ENCODE measurements at regions not wholly inside any gene's neighbourhood (a gene's known extent, or its start where the extent isn't known, plus 50 kb on each side); places are given as distances from the start of the nearest gene placed in this dataset.
A peak's percentile ranks its signal among the peaks of the same experiment; 100 is the strongest.

DNA sequence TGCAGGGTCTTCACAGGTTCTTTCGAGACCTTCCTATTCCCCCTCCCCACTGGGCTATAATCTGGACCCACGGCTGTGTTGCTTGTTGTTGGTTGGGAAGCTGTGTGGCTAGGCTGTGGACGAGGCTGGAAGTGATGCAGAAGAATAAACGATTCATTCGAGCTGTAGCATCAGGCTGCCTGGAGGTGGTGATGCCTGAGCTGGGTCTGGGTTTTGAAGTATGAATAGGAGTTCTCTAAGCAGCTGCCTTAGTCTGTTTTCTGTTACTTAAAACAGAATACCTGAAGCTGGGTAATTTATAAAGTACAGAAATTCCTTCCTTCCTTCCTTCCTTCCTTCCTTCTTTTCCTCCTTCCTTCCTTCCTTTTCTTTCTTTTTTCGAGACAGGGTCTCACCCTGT, 126.5 kb upstream of the ZEB1 start:
- ATAC-seq, result no peak
- no peak for DNase-seq
- intact Hi-C loops (cut with DNase I), result no loop called here
- WGBS, 4 donors, result 88 to 94% (median 93%) methylated on average over 6 of the region's 6 CpGs
- no peak overlapping the region for H3K4me3 ChIP-seq
- H3K4me1 ChIP-seq, result peaks cover 0 to under 1% (median 0%) of the 10 kb centered on the region in 12 donors
- H3K27me3 ChIP-seq, result no peaks in the 10 kb centered on the region
- TF ChIP-seq, protein P1, sequence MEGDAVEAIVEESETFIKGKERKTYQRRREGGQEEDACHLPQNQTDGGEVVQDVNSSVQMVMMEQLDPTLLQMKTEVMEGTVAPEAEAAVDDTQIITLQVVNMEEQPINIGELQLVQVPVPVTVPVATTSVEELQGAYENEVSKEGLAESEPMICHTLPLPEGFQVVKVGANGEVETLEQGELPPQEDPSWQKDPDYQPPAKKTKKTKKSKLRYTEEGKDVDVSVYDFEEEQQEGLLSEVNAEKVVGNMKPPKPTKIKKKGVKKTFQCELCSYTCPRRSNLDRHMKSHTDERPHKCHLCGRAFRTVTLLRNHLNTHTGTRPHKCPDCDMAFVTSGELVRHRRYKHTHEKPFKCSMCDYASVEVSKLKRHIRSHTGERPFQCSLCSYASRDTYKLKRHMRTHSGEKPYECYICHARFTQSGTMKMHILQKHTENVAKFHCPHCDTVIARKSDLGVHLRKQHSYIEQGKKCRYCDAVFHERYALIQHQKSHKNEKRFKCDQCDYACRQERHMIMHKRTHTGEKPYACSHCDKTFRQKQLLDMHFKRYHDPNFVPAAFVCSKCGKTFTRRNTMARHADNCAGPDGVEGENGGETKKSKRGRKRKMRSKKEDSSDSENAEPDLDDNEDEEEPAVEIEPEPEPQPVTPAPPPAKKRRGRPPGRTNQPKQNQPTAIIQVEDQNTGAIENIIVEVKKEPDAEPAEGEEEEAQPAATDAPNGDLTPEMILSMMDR (IDR thresholded peaks at IDR 0.05), result no peak
- TF ChIP-seq POLR2A (IDR thresholded peaks at IDR 0.05), result no peak
- H3K27ac ChIP-seq, result no peak overlapping the region
- no peaks in the 10 kb centered on the region for H3K36me3 ChIP-seq
- no peaks in the 10 kb centered on the region for H3K9me3 ChIP-seq

DNA sequence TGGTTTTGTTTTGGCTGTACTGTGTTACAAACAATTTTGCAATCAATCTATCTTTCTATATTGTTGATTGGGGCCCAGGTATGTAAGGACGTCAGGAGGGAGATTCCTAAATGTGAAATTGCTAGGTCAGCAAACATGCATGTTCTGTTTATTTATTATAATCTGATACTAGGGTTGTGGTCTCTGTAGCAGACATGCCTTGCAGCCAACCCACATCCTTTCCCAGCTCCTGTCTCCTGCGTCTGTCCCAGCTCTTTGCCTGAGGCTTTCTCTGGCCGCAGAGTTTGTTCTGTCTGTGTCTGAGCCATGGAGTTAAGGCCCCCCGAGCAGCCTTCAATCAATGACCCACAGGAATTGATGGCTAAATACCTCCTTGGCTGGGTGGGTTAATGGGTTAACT, 124.0 kb upstream of the ZEB1 start:
- Histone ChIP-seq H3K36me3 (no peaks in the 10 kb centered on the region), H3K27me3 (no peaks in the 10 kb centered on the region), H3K9me3 (no peaks in the 10 kb centered on the region), H3K4me3 (no peak overlapping the region), H3K4me1 (no peaks in the 10 kb centered on the region), H3K27ac (no peak overlapping the region)
- ATAC-seq (no peak), DNase-seq (no peak)
- WGBS, 4 donors, result 83 to 93% (median 85%) methylated on average over 4 of the region's 4 CpGs
- intact Hi-C loops (cut with DNase I), result no loop called here
- TF ChIP-seq, protein P1 (IDR thresholded peaks at IDR 0.05), result no peak
- TF ChIP-seq POLR2A (IDR thresholded peaks at IDR 0.05), result no peak

DNA sequence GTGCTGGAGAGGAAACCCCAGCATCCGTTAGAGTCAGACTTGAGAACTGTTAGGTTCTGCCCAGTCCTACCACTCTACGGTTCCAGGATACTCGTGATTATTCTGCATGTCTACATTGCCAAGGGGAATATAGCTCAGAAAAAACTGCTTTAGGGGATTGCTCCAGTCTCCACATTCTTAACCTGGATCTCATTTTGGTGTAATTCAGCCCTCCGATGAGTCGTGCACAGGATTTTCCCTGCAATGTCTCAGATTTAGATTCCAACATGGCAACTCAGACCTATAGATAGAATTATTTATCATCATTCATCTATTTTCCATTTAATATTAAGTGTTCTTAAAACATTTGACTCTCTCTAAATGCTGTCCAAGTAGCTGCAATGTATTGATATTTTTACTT, 121.1 kb upstream of the ZEB1 start:
- Histone ChIP-seq H3K4me3 (no peak overlapping the region), H3K36me3 (no peaks in the 10 kb centered on the region), H3K27me3 (no peaks in the 10 kb centered on the region), H3K9me3 (no peaks in the 10 kb centered on the region), H3K27ac (no peak overlapping the region), H3K4me1 (peaks cover 0 to 4% (median 0%) of the 10 kb centered on the region in 12 donors)
- intact Hi-C loops (cut with DNase I), result no loop called here
- WGBS, 4 donors, result 79 to 88% (median 84%) methylated on average over 5 of the region's 5 CpGs
- DNase-seq (no peak), ATAC-seq (no peak)
- TF ChIP-seq, protein P1 (IDR thresholded peaks at IDR 0.05), result no peak
- no peak for TF ChIP-seq POLR2A (IDR thresholded peaks at IDR 0.05)

DNA sequence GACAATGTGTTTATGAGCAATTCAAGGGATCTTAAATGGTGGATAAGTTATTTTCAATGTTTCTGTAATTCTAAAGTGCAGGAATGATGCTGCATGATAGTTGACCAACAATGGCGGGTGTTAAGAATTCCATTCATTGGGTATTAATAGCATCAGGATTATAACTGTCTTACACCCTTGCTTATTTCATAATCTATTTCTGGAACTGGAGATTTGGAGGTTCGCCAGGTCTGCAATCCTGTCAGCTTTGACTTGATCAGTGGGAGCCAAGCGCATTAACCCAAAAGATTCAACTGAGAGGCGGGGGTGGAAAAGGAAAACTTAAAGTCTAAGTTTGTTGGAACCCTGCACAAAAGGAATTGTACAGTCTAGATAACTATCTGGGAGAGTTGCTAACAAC, 114.9 kb upstream of the ZEB1 start:
- Histone ChIP-seq H3K9me3 (no peaks in the 10 kb centered on the region), H3K4me1 (peaks cover 0 to 19% (median 11%) of the 10 kb centered on the region in 12 donors), H3K4me3 (no peak overlapping the region), H3K27ac (peak overlapping the region in 9 of 12 donors; percentile 2 to 58 (median 48)), H3K36me3 (no peaks in the 10 kb centered on the region), H3K27me3 (no peaks in the 10 kb centered on the region)
- intact Hi-C loops (cut with DNase I), result no loop called here
- no peak for TF ChIP-seq POLR2A (IDR thresholded peaks at IDR 0.05)
- 22 to 28% (median 24%) methylated on average over 4 of the region's 4 CpGs for WGBS, 4 donors
- ATAC-seq (peak; percentile 87 to 94 (median 90)), DNase-seq (peak in 4 of 5 donors; percentile 72 to 81 (median 76))

DNA sequence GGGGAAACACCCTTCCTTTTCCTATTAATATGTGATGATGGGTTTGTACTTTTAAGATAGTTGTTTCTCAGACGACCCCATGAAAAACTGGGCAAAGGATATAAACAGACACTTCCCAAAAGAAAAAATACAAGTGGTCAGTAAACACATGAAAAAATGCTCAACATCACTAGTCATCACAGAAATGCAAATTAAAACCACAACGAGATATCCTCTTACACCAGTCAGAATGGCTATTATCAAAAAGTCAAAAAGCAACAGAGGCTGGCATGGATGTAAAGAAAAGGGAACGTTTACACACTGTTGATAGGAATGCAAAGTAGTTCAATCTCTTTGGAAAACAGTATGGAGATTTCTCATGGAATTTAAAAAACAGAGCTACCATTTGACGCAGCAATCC, 111.4 kb upstream of the ZEB1 start:
- DNase-seq (no peak), ATAC-seq (no peak)
- Histone ChIP-seq H3K27me3 (no peaks in the 10 kb centered on the region), H3K27ac (no peak overlapping the region), H3K4me1 (peaks cover 0 to 26% (median 13%) of the 10 kb centered on the region in 12 donors), H3K36me3 (no peaks in the 10 kb centered on the region), H3K9me3 (no peaks in the 10 kb centered on the region), H3K4me3 (no peak overlapping the region)
- intact Hi-C loops (cut with DNase I), result loop anchor here in 1 of 10 donors (2.0 kb wide), 1 partner anchor 57 kb away; no protein-coding TSS in a partner anchor
- TF ChIP-seq, protein P1 (IDR thresholded peaks at IDR 0.05), result no peak
- TF ChIP-seq POLR2A (IDR thresholded peaks at IDR 0.05), result no peak
- WGBS, 4 donors, result 47 to 55% (median 50%) methylated on average over 4 of the region's 4 CpGs

Data from heart left ventricle (tissue), 16 donors.